Right lobe of liver (tissue), 4 donors: ENCODE measurements at regions not wholly inside any gene's neighbourhood (a gene's known extent, or its start where the extent isn't known, plus 50 kb on each side); places are given as distances from the start of the nearest gene placed in this dataset.

Source experiments
- CTCF ChIP-seq, 4 donors: fragments of 200-600 bp in 3 of 4; fragments of 450-650 bp in 1 of 4; IDR thresholded peaks; one replicate each; pipeline versions ENCODE4 v1.5.1 to v1.8.0; 2016 to 2022; ENCODE audit warnings: antibody characterized with exemption in 4 of 4, mild to moderate bottlenecking in 2 of 4
- POLR2A ChIP-seq: fragments of 450-650 bp; IDR thresholded peaks from one replicate; pipeline ENCODE4 v1.6.1; 2017; ENCODE audit warnings: antibody characterized with exemption, mild to moderate bottlenecking
- donor health status: DM: no; HTN: no; CAD: no.
- donor health status: DM: no; HTN: no; CAD: no.
- donor health status: DM: no; HTN: yes; CAD: no.

DNA sequence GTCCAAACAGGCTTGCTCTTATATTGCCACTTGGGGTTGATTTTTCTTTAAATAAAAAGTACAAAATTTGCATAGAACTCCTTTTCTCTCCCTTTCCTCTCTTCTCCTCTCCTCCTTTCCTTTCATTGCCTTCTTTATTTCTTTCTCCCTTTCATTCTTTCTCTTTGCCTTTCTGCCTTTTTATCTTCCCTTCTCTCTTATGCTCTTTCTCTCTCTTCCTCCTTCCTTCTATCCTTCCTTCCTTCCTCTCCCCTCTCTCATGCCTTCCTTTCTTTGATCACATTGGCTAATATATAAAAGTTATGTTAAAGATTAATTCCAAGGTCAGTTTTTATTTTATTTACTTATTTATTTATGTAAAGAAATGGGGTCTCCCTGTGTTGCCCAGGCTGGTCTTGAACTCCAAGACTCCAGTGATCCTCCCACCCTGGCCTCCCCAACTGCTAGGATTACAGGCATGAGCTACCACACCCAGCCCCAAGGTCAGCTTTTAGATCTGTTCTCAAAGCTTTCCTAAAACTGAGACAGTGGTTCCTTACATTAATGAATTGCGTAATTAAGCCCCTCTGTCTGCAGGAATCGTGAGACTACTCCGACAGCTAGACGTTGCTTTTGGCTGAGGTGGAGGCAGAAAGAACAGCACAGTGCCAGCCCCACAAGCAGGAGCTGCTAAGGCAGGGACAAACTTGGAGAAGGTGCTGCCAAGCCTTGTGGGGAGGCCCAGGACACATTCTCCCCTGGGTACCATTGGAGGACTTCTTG lies 361.9 kb downstream of the SIPA1L2 start:
- TF ChIP-seq CTCF (IDR thresholded peaks at IDR 0.05) = no peak
- no peak for TF ChIP-seq POLR2A
